Gastroesophageal sphincter (tissue), 4 donors: ENCODE measurements at regions not wholly inside any gene's neighbourhood (a gene's known extent, or its start where the extent isn't known, plus 50 kb on each side); places are given as distances from the start of the nearest gene placed in this dataset.
"Not testable (repeated sequence)": the region's sequence is repeated elsewhere in the genome, so short reads cannot be mapped to it uniquely, and the experiment has no call there.

Source experiments
- ATAC-seq: fragments of 150-250 bp; one replicate; pipeline ENCODE4 v1.9.1; 2016; ENCODE audit warnings: mild to moderate bottlenecking, moderate library complexity
- H3K27ac ChIP-seq, 4 donors: fragments of 200-600 bp; sonication (generic) in 3 of 4; 1 replicate in 3 of 4; 2 replicates in 1 of 4; pipeline ENCODE4 v1.5.1; 2016 to 2019
- H3K27me3 ChIP-seq: fragments of 200-600 bp; sonication (generic); one replicate; pipeline ENCODE4 v1.5.1; 2019
- H3K36me3 ChIP-seq, 2 donors: fragments of 200-600 bp; sonication (generic); one replicate each; pipeline ENCODE4 v1.5.1; 2019; ENCODE audit warnings: control low read depth in 1 of 2
- H3K4me1 ChIP-seq, 3 donors: fragments of 200-600 bp; sonication (generic); 1 replicate in 2 of 3; 2 replicates in 1 of 3; pipeline ENCODE4 v1.5.1; 2016 to 2019; ENCODE audit warnings: control low read depth in 2 of 3
- H3K4me3 ChIP-seq, 2 donors: fragments of 200-600 bp; sonication (generic); one replicate each; pipeline ENCODE4 v1.5.1; 2019; ENCODE audit warnings: mild to moderate bottlenecking in 1 of 2, moderate library complexity in 1 of 2
- H3K9me3 ChIP-seq, 3 donors: fragments of 200-600 bp; sonication (generic); one replicate each; pipeline ENCODE4 v1.5.1; 2017 to 2019; ENCODE audit warnings: control low read depth in 2 of 3
- EP300 ChIP-seq: sonication (generic); formaldehyde crosslinking; IDR thresholded peaks from one replicate; pipeline ENCODE4 v1.6.1; 2017; ENCODE audit warnings: antibody characterized with exemption, mild to moderate bottlenecking
- POLR2A ChIP-seq, 2 donors: fragments of 450-650 bp; IDR thresholded peaks; one replicate each; pipeline ENCODE4 v1.6.1; 2017; ENCODE audit warnings: antibody characterized with exemption in 2 of 2, mild to moderate bottlenecking in 2 of 2, moderate library complexity in 1 of 2
- POLR2AphosphoS5 ChIP-seq: sonication (generic); formaldehyde crosslinking; IDR thresholded peaks from one replicate; pipeline ENCODE4 v1.6.1; 2017; ENCODE audit warnings: antibody characterized with exemption
- WGBS, 2 donors: methylation state at CpG; one replicate each; pipeline ENCODE4 v1.1.5; 2018; ENCODE audit warnings: low coverage in 1 of 2; 5-methylcytosine and 5-hydroxymethylcytosine counted together
- TF ChIP-seq, protein P1 (sequence below), 4 experiments: fragments of 200-600 bp in 2 of 4; fragments of 450-650 bp in 2 of 4; sonication (generic) in 1 of 4; IDR thresholded peaks; one replicate each; pipeline ENCODE4 v1.5.1; 2017 to 2019; ENCODE audit warnings: antibody characterized with exemption in 4 of 4, mild to moderate bottlenecking in 2 of 4, moderate library complexity in 2 of 4

- H3K4me1 ChIP-seq, result no peaks in the 10 kb centered on the region
- TF ChIP-seq, protein P1, sequence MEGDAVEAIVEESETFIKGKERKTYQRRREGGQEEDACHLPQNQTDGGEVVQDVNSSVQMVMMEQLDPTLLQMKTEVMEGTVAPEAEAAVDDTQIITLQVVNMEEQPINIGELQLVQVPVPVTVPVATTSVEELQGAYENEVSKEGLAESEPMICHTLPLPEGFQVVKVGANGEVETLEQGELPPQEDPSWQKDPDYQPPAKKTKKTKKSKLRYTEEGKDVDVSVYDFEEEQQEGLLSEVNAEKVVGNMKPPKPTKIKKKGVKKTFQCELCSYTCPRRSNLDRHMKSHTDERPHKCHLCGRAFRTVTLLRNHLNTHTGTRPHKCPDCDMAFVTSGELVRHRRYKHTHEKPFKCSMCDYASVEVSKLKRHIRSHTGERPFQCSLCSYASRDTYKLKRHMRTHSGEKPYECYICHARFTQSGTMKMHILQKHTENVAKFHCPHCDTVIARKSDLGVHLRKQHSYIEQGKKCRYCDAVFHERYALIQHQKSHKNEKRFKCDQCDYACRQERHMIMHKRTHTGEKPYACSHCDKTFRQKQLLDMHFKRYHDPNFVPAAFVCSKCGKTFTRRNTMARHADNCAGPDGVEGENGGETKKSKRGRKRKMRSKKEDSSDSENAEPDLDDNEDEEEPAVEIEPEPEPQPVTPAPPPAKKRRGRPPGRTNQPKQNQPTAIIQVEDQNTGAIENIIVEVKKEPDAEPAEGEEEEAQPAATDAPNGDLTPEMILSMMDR (IDR thresholded peaks at IDR 0.05), result no peak
- TF ChIP-seq POLR2AphosphoS5, result no peak
- TF ChIP-seq POLR2A (IDR thresholded peaks at IDR 0.05), result no peak
- no peak for TF ChIP-seq EP300
- no peak overlapping the region for H3K27ac ChIP-seq
- H3K27me3 ChIP-seq, result no peaks in the 10 kb centered on the region
- H3K36me3 ChIP-seq, result no peaks in the 10 kb centered on the region
- no peak overlapping the region for H3K4me3 ChIP-seq
- ATAC-seq, result no peak
- peaks cover 0 to 24% (median 0%) of the 10 kb centered on the region in 3 donors for H3K9me3 ChIP-seq
These were observed 110.4 kb upstream of the RORA start for GRCh38 chr15:61339516-61339915.

- Histone ChIP-seq H3K9me3 (peaks cover 0 to 23% (median 0%) of the 10 kb centered on the region in 3 donors), H3K27ac (no peak overlapping the region), H3K36me3 (no peaks in the 10 kb centered on the region), H3K4me3 (no peak overlapping the region), H3K4me1 (no peaks in the 10 kb centered on the region), H3K27me3 (no peaks in the 10 kb centered on the region)
- WGBS, 2 donors, result 66 to 69% methylated on average over 5 to 6 of the region's 8 CpGs
- TF ChIP-seq EP300 (no peak), POLR2A (IDR thresholded peaks at IDR 0.05) (no peak), POLR2AphosphoS5 (no peak)
- TF ChIP-seq, protein P1 (IDR thresholded peaks at IDR 0.05), result no peak
- ATAC-seq, result no peak
These were observed 108.4 kb upstream of the RORA start for GRCh38 chr15:61337541-61337940.

DNA sequence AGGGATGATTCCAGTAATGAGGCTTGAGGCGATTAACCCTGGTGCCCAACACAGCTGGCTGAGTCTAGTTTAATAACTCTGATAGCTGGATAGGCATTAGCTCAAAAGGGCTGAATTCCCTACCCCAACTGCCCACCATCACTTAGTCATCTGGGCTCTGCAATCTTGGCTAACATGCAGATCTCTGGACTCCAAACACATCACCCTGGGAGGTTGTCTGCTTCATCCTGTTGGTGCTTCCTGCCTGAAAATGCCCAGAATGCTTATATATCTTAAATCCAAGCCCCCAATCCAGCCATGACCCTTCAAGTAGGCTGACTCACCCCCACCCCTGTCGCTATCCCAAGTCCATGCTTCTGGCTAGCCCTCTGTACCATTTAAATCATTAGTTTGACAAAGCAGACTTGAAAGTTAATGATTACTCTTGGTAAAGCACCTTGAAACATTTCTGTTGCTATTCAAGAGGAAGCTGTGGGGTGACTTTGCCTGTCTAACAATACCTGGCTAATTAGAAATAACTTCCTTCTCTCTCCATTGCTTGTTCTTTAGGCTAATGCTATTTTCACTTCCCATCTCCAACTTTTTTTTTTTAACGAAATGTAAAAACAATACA is 107.0 kb upstream of the RORA start:
- Histone ChIP-seq H3K4me1 (no peaks in the 10 kb centered on the region), H3K4me3 (no peak overlapping the region), H3K36me3 (no peaks in the 10 kb centered on the region), H3K27ac (no peak overlapping the region), H3K9me3 (peaks cover 0 to 20% (median 0%) of the 10 kb centered on the region in 3 donors), H3K27me3 (no peaks in the 10 kb centered on the region)
- TF ChIP-seq, protein P1 (IDR thresholded peaks at IDR 0.05), result no peak
- TF ChIP-seq POLR2AphosphoS5 (no peak), EP300 (no peak), POLR2A (IDR thresholded peaks at IDR 0.05) (no peak)
- ATAC-seq, result no peak
- WGBS, 2 donors, result 79 to 87% methylated on average over 2 of the region's 3 CpGs

- H3K9me3 ChIP-seq, result peaks cover 0 to 20% (median 0%) of the 10 kb centered on the region in 3 donors
- H3K27me3 ChIP-seq, H3K4me3 ChIP-seq, H3K36me3 ChIP-seq, H3K27ac ChIP-seq, H3K4me1 ChIP-seq, ATAC-seq: not testable (repeated sequence)
- whole genome bisulfite sequencing, 2 donors, result 85% methylated on average over 5 of the region's 5 CpGs; no CpG with 5 or more reads in 1 of the 2 donors
These were observed 105.6 kb upstream of the RORA start for GRCh38 chr15:61334714-61335113.

DNA sequence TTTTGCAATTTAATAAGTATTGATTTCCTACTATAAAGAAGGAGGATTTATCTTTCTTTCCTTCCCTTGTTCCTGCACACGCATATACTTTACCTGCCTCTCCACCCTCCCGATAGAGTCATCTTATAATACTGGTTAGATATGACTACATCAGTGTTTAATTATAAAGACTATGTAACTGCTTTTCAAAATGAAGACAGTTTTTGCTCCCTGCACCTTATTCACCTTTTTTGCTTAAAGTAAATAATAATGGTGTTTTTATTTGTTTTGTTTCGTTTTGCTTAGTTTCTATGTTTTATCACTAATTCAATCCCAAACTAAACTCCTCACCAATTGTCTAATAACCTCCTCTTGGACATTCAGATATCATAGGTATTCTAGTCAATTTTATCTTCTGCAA is 101.9 kb upstream of the RORA start:
- no peaks in the 10 kb centered on the region for H3K27me3 ChIP-seq
- H3K4me3 ChIP-seq, result no peak overlapping the region
- TF ChIP-seq, protein P1 (IDR thresholded peaks at IDR 0.05), result no peak
- no peak for TF ChIP-seq POLR2AphosphoS5
- no peak for TF ChIP-seq POLR2A (IDR thresholded peaks at IDR 0.05)
- no peak for TF ChIP-seq EP300
- H3K27ac ChIP-seq, result no peak overlapping the region
- H3K9me3 ChIP-seq, result peaks cover 0 to 18% (median 0%) of the 10 kb centered on the region in 3 donors
- ATAC-seq, result no peak
- no peaks in the 10 kb centered on the region for H3K36me3 ChIP-seq
- peaks cover 0 to 5% (median 0%) of the 10 kb centered on the region in 3 donors for H3K4me1 ChIP-seq
- 81 to 84% methylated on average over 3 of the region's 3 CpGs for WGBS, 2 donors
